Body of pancreas (tissue), 4 donors: ENCODE measurements at regions not wholly inside any gene's neighbourhood (a gene's known extent, or its start where the extent isn't known, plus 50 kb on each side); places are given as distances from the start of the nearest gene placed in this dataset.

Source experiments
- ATAC-seq: fragments of 150-250 bp; one replicate; pipeline ENCODE4 v1.9.1; 2016
- DNase-seq, 4 donors: peaks; one replicate each; pipeline ENCODE4 v3.0.0-alpha.2; 2019
- H3K27ac ChIP-seq, 4 donors: fragments of 200-600 bp; sonication (generic); 1 replicate in 3 of 4; 2 replicates in 1 of 4; pipeline versions ENCODE4 v1.5.1 to v1.6.1; 2016 to 2019; ENCODE audit warnings: mild to moderate bottlenecking in 1 of 4, mixed read lengths in 1 of 4, moderate library complexity in 1 of 4
- H3K27me3 ChIP-seq, 2 donors: fragments of 200-600 bp; sonication (generic); one replicate each; pipeline ENCODE4 v1.6.0; 2016; ENCODE audit warnings: mild to moderate bottlenecking in 1 of 2
- H3K36me3 ChIP-seq, 2 donors: fragments of 200-600 bp; sonication (generic); replicated peaks in 1 of 2; 2 replicates each; pipeline ENCODE4 v1.5.1; 2016; ENCODE audit warnings: low read depth in 2 of 2; ENCODE audit not compliant: insufficient read depth in 1 of 2
- H3K4me1 ChIP-seq: fragments of 200-600 bp; sonication (generic); one replicate; pipeline ENCODE4 v1.6.0; 2016
- H3K4me3 ChIP-seq, 2 donors: fragments of 200-600 bp; sonication (generic); 1 replicate in 1 of 2; 2 replicates in 1 of 2; pipeline ENCODE4 v1.5.1; 2016 to 2019
- H3K9me3 ChIP-seq, 3 donors: fragments of 200-600 bp; sonication (generic); 1 replicate in 2 of 3; 2 replicates in 1 of 3; pipeline ENCODE4 v1.5.1; 2016
- POLR2A ChIP-seq, 3 donors: fragments of 450-650 bp; IDR thresholded peaks; one replicate each; pipeline ENCODE4 v1.6.1; 2016; ENCODE audit warnings: antibody characterized with exemption in 3 of 3, mild to moderate bottlenecking in 2 of 3
- WGBS, 2 donors: methylation state at CpG; one replicate each; pipeline ENCODE4 v1.1.5; 2017; 5-methylcytosine and 5-hydroxymethylcytosine counted together
- intact Hi-C: fragments of 100-400 bp; cut with DNase I; formaldehyde crosslinking; loops from one replicate; pipeline ENCODE4 v1.15.1; 2023
- TF ChIP-seq, protein P1 (sequence below), 7 experiments: fragments of 450-650 bp in 4 of 7; fragments of 200-600 bp in 3 of 7; sonication (generic) in 3 of 7; IDR thresholded peaks; one replicate each; pipeline ENCODE4 v1.5.1; 2016 to 2019; ENCODE audit warnings: antibody characterized with exemption in 7 of 7

DNA sequence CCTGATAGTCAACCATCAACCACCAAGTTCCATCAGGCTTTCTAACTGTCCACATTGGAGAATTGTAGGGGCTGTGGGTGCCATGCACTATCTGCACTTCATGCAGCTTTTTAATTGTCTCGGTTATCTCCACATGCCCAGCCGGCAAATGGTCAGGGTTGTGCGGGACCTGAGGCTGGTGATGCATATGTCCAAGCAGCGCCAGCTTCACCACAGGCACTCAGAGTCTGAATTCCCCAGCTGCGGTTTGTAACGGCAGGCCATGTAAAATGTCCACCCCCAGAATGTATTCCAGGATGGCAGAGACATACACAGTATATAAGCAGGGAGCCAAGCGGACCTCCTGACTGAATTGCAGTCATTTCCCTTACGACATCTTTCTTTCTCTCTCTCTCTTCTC, 435.6 kb downstream of the DYNC2H1 start:
- Histone ChIP-seq H3K27me3 (no peaks in the 10 kb centered on the region), H3K4me1 (no peaks in the 10 kb centered on the region), H3K36me3 (no peaks in the 10 kb centered on the region), H3K4me3 (no peak overlapping the region), H3K27ac (no peak overlapping the region), H3K9me3 (no peaks in the 10 kb centered on the region)
- ATAC-seq (no peak), DNase-seq (no peak)
- intact Hi-C loops = no loop called here
- TF ChIP-seq, protein P1, sequence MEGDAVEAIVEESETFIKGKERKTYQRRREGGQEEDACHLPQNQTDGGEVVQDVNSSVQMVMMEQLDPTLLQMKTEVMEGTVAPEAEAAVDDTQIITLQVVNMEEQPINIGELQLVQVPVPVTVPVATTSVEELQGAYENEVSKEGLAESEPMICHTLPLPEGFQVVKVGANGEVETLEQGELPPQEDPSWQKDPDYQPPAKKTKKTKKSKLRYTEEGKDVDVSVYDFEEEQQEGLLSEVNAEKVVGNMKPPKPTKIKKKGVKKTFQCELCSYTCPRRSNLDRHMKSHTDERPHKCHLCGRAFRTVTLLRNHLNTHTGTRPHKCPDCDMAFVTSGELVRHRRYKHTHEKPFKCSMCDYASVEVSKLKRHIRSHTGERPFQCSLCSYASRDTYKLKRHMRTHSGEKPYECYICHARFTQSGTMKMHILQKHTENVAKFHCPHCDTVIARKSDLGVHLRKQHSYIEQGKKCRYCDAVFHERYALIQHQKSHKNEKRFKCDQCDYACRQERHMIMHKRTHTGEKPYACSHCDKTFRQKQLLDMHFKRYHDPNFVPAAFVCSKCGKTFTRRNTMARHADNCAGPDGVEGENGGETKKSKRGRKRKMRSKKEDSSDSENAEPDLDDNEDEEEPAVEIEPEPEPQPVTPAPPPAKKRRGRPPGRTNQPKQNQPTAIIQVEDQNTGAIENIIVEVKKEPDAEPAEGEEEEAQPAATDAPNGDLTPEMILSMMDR (IDR thresholded peaks at IDR 0.05) = no peak
- no peak for TF ChIP-seq POLR2A (IDR thresholded peaks at IDR 0.05)
- 80 to 81% methylated on average over 8 of the region's 8 CpGs for WGBS, 2 donors

GRCh38 chr11:103545551-103545950, 436.3 kb downstream of the DYNC2H1 start:
- ATAC-seq = no peak
- TF ChIP-seq, protein P1 (IDR thresholded peaks at IDR 0.05) = no peak
- TF ChIP-seq POLR2A (IDR thresholded peaks at IDR 0.05) = no peak
- Histone ChIP-seq H3K4me1 (no peaks in the 10 kb centered on the region), H3K27ac (no peak overlapping the region), H3K4me3 (no peak overlapping the region), H3K36me3 (no peaks in the 10 kb centered on the region), H3K27me3 (no peaks in the 10 kb centered on the region), H3K9me3 (no peaks in the 10 kb centered on the region)
- intact Hi-C loops = no loop called here
- no peak for DNase-seq

GRCh38 chr11:103546236-103546635, 437.0 kb downstream of the DYNC2H1 start:
- WGBS, 2 donors = 59 to 77% methylated on average over 2 of the region's 2 CpGs
- no peak for ATAC-seq

GRCh38 chr11:103547024-103547423, 437.8 kb downstream of the DYNC2H1 start:
- Histone ChIP-seq H3K4me1 (no peaks in the 10 kb centered on the region), H3K27ac (no peak overlapping the region), H3K27me3 (no peaks in the 10 kb centered on the region), H3K4me3 (no peak overlapping the region), H3K36me3 (no peaks in the 10 kb centered on the region), H3K9me3 (no peaks in the 10 kb centered on the region)
- ATAC-seq = no peak
- intact Hi-C loops = no loop called here
- TF ChIP-seq, protein P1 (IDR thresholded peaks at IDR 0.05) = no peak
- no peak for TF ChIP-seq POLR2A (IDR thresholded peaks at IDR 0.05)
- DNase-seq = no peak
- 44 to 76% methylated on average over 2 of the region's 2 CpGs for WGBS, 2 donors

More at GRCh38 chr11:103546236-103546635, 437.0 kb downstream of the DYNC2H1 start:
- H3K9me3 ChIP-seq = no peaks in the 10 kb centered on the region
- no peaks in the 10 kb centered on the region for H3K4me1 ChIP-seq
- H3K27me3 ChIP-seq = no peaks in the 10 kb centered on the region
- TF ChIP-seq, protein P1 (IDR thresholded peaks at IDR 0.05) = no peak
- no peak overlapping the region for H3K27ac ChIP-seq
- no peak for DNase-seq
- H3K4me3 ChIP-seq = no peak overlapping the region
- H3K36me3 ChIP-seq = no peaks in the 10 kb centered on the region
- intact Hi-C loops = no loop called here

- Histone ChIP-seq H3K9me3 (no peaks in the 10 kb centered on the region), H3K27ac (no peak overlapping the region), H3K36me3 (no peaks in the 10 kb centered on the region), H3K27me3 (no peaks in the 10 kb centered on the region), H3K4me3 (no peak overlapping the region), H3K4me1 (no peaks in the 10 kb centered on the region)
- WGBS, 2 donors = 69 to 77% methylated on average over 5 of the region's 5 CpGs
- TF ChIP-seq, protein P1 (IDR thresholded peaks at IDR 0.05) = no peak
- no peak for TF ChIP-seq POLR2A (IDR thresholded peaks at IDR 0.05)
- ATAC-seq (no peak), DNase-seq (no peak)
- intact Hi-C loops = no loop called here
These were observed 438.5 kb downstream of the DYNC2H1 start for GRCh38 chr11:103547691-103548090.
